HepG2 (cell line): ENCODE measurements at regions not wholly inside any gene's neighbourhood (a gene's known extent, or its start where the extent isn't known, plus 50 kb on each side); places are given as distances from the start of the nearest gene placed in this dataset.

Experiments used
- ATAC-seq: fragments of 200-7000 bp; cut with Tn5 transposase; 3 replicates; pipeline ENCODE4 v1.9.1; 2020; ENCODE audit warnings: mild to moderate bottlenecking, moderate library complexity
- BruUV-seq: library from RNA; stranded (reverse); fragments of 400-500 nt; replicated peaks from 2 replicates; lab custom pipeline; 2021; lab: Mats Ljungman, UMichigan
- CTCF ChIA-PET: fragments of 300-600 bp; formaldehyde crosslinking; extraction: SDS; loops from one replicate; lab custom pipeline; 2021; ENCODE audit warnings: low total read pairs, inconsistent platforms, low intra/inter-chr PET ratio; lab: Yijun Ruan, JAX
- POLR2A ChIA-PET: fragments of 350-600 bp; sonication (Branson Sonifier 250); formaldehyde crosslinking; loops from one replicate; lab custom pipeline; 2020; ENCODE audit warnings: antibody characterized with exemption, inconsistent platforms; lab: Yijun Ruan, JAX
- DNase-seq: peaks from one replicate; pipeline ENCODE4 v3.0.0-alpha.2; 2015; ENCODE audit warnings: low spot score
- FAIRE-seq: peaks from 3 replicates; lab custom pipeline; 2011; peaks lifted over from hg19 to GRCh38; lab: Jason Lieb, UNC
- H2AFZ ChIP-seq: one replicate; pipeline ENCODE4 v1.6.1; 2011; ENCODE audit warnings: low read length, inconsistent platforms
- H3K27ac ChIP-seq: fragments of 300-600 bp; 3 replicates; pipeline ENCODE4 v1.8.0; 2011; ENCODE audit warnings: mixed run types, mild to moderate bottlenecking, mixed read lengths, low read length, inconsistent platforms; ENCODE audit not compliant: insufficient read depth; ENCODE audit errors: extremely low read length
- H3K27me3 ChIP-seq, 2 experiments: fragments of 200-600 bp in 1 of 2; 2 replicates in 1 of 2; 3 replicates in 1 of 2; pipeline versions ENCODE4 v1.6.0 to v1.8.0; 2011; ENCODE audit warnings: low read length in 2 of 2, mild to moderate bottlenecking in 2 of 2, moderate library complexity in 2 of 2, inconsistent platforms in 1 of 2; ENCODE audit not compliant: insufficient read depth in 2 of 2, control insufficient read depth in 1 of 2
- H3K36me3 ChIP-seq, 2 experiments: fragments of 200-600 bp in 1 of 2; replicated peaks in 1 of 2; 2 replicates in 1 of 2; 3 replicates in 1 of 2; pipeline versions ENCODE4 v1.5.1 to v1.8.0; 2011; ENCODE audit warnings: low read length in 2 of 2, inconsistent platforms in 1 of 2; ENCODE audit not compliant: insufficient read depth in 2 of 2, control insufficient read depth in 1 of 2
- H3K4me1 ChIP-seq: 2 replicates; pipeline ENCODE4 v1.5.1; 2012; ENCODE audit warnings: low read length, inconsistent platforms; ENCODE audit not compliant: insufficient read depth
- H3K4me2 ChIP-seq: 2 replicates; pipeline ENCODE4 v1.6.0; 2011; ENCODE audit warnings: low read depth, low read length, inconsistent platforms
- H3K4me3 ChIP-seq, 3 experiments: fragments of 200-600 bp in 1 of 3; sonication (generic), shearing (Covaris generic) in 1 of 3; replicated peaks in 1 of 3; 2 replicates each; pipeline ENCODE4 v1.5.1; 2011 to 2016; ENCODE audit warnings: low read length in 3 of 3, inconsistent platforms in 2 of 3, low read depth in 2 of 3, mild to moderate bottlenecking in 2 of 3, control low read depth in 1 of 3, mixed read lengths in 1 of 3; ENCODE audit not compliant: insufficient read depth in 1 of 3
- H3K79me2 ChIP-seq: one replicate; pipeline ENCODE4 v1.6.1; 2011; ENCODE audit warnings: low read length, inconsistent platforms; ENCODE audit not compliant: insufficient read depth
- H3K9ac ChIP-seq: 2 replicates; pipeline ENCODE4 v1.6.0; 2011; ENCODE audit warnings: mild to moderate bottlenecking, low read depth, low read length, inconsistent platforms; ENCODE audit not compliant: insufficient read depth
- H3K9me3 ChIP-seq: 2 replicates; pipeline ENCODE4 v1.5.1; 2012; ENCODE audit warnings: mild to moderate bottlenecking, low read length
- H4K20me1 ChIP-seq: 2 replicates; pipeline ENCODE4 v1.6.0; 2011; ENCODE audit warnings: inconsistent platforms, mild to moderate bottlenecking, low read length, moderate library complexity; ENCODE audit not compliant: insufficient read depth
- CCAR2 ChIP-seq: fragments of 200-400 bp; formaldehyde crosslinking; optimal IDR thresholded peaks from 2 replicates; pipeline ENCODE3; 2018; ENCODE audit warnings: low read depth, mild to moderate bottlenecking, low read length, moderate library complexity
- KLF13 ChIP-seq: sonication (generic); formaldehyde crosslinking; IDR thresholded peaks from 2 replicates; pipeline ENCODE4 v1.4.0; 2020; ENCODE audit warnings: mild to moderate bottlenecking, missing genetic modification reagents
- NFYC ChIP-seq: IDR thresholded peaks from 2 replicates; pipeline ENCODE4 v1.6.1; 2016; ENCODE audit warnings: missing genetic modification reagents, missing compliant biosample characterization
- ZFP1 ChIP-seq: IDR thresholded peaks from 2 replicates; pipeline ENCODE4 v1.6.1; 2016
- ZNF724P ChIP-seq: sonication (generic); formaldehyde crosslinking; IDR thresholded peaks from 2 replicates; pipeline ENCODE4 v1.8.0; 2022; ENCODE audit warnings: missing genetic modification reagents, borderline replicate concordance
- WGBS: methylation state at CpG from one replicate; pipeline ENCODE4 v1.1.6; 2017; ENCODE audit warnings: low lambda C conversion rate; 5-methylcytosine and 5-hydroxymethylcytosine counted together
- in situ Hi-C: cut with HindIII; loops from 2 replicates; pipeline ENCODE4 v1.10.0; 2017; ENCODE audit warnings: low pct_unique_long_range_greater_than_20kb; ENCODE audit not compliant: extremely low pct_ligation_motif_present
- intact Hi-C: fragments of 100-400 bp; cut with micrococcal nuclease; formaldehyde crosslinking; loops from one replicate; pipeline ENCODE4 v1.10.0; 2022; ENCODE audit not compliant: unreplicated experiment
- TF ChIP-seq, protein P1 (sequence below): sonication (generic); formaldehyde crosslinking; IDR thresholded peaks from 2 replicates; pipeline ENCODE4; 2020; ENCODE audit warnings: missing genetic modification reagents, mild to moderate bottlenecking, borderline replicate concordance
- TF ChIP-seq, protein P2 (sequence below): IDR thresholded peaks from 2 replicates; pipeline ENCODE4 v1.6.1; 2016; ENCODE audit warnings: low read depth, control low read depth
- TF ChIP-seq, protein P3 (sequence below): sonication (generic); formaldehyde crosslinking; IDR thresholded peaks from 2 replicates; pipeline ENCODE4 v1.4.0; 2020; ENCODE audit warnings: mild to moderate bottlenecking, missing genetic modification reagents
- TF ChIP-seq, protein P4 (sequence below): sonication (generic); formaldehyde crosslinking; IDR thresholded peaks from 2 replicates; pipeline ENCODE4 v1.8.0; 2022; ENCODE audit warnings: low read depth, missing genetic modification reagents
- TF ChIP-seq, protein P5 (sequence below): sonication (generic); formaldehyde crosslinking; IDR thresholded peaks from 2 replicates; pipeline ENCODE4 v1.4.0; 2020; ENCODE audit warnings: low read depth, mild to moderate bottlenecking, missing genetic modification reagents

DNA sequence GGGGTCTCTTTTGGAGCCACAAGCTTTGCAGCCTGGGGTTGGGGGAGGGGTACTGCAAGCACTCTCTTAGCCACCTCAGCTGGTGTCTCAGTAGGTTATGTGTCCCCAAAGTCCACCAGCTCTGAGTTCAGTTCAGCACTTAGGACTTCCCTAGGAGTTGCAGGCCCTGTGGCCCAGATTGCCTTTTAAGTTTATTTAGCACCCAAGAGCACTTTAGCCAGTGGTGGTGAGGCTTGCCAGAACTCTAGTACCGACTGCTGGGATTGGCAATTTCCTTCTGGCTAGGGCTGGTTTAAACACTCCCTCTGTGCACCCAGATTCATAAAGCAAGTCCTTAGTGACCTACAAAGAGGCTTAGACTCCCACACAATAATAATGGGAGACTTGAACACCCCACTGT is 489.9 kb upstream of the RPS6KA3 start (continued):
- TF ChIP-seq, protein P1, sequence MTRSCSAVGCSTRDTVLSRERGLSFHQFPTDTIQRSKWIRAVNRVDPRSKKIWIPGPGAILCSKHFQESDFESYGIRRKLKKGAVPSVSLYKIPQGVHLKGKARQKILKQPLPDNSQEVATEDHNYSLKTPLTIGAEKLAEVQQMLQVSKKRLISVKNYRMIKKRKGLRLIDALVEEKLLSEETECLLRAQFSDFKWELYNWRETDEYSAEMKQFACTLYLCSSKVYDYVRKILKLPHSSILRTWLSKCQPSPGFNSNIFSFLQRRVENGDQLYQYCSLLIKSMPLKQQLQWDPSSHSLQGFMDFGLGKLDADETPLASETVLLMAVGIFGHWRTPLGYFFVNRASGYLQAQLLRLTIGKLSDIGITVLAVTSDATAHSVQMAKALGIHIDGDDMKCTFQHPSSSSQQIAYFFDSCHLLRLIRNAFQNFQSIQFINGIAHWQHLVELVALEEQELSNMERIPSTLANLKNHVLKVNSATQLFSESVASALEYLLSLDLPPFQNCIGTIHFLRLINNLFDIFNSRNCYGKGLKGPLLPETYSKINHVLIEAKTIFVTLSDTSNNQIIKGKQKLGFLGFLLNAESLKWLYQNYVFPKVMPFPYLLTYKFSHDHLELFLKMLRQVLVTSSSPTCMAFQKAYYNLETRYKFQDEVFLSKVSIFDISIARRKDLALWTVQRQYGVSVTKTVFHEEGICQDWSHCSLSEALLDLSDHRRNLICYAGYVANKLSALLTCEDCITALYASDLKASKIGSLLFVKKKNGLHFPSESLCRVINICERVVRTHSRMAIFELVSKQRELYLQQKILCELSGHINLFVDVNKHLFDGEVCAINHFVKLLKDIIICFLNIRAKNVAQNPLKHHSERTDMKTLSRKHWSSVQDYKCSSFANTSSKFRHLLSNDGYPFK (CRISPR knock-in tag): no peak
- TF ChIP-seq CCAR2: no peak
- TF ChIP-seq, protein P2, sequence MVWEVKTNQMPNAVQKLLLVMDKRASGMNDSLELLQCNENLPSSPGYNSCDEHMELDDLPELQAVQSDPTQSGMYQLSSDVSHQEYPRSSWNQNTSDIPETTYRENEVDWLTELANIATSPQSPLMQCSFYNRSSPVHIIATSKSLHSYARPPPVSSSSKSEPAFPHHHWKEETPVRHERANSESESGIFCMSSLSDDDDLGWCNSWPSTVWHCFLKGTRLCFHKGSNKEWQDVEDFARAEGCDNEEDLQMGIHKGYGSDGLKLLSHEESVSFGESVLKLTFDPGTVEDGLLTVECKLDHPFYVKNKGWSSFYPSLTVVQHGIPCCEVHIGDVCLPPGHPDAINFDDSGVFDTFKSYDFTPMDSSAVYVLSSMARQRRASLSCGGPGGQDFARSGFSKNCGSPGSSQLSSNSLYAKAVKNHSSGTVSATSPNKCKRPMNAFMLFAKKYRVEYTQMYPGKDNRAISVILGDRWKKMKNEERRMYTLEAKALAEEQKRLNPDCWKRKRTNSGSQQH (CRISPR knock-in tag): no peak
- TF ChIP-seq, all 625 proteins: peak for 0

DNA sequence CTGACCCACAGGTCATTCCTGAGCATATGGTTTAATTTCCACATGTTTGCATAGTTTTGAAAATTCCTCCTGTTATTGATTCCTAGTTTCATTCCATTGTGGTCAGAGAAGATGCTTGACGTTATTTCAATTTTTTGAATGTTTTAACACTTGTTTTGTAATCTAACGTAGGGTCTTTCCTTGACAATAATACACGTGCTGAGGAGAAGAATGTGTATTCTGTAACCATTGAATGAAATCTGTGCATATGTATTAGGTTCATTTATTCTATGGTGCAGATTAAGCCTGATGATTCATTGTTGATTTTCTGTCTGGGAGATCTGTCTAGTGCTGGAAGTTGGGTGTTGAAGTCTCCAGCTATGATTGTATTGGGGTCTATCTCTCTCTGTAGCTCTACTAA is 486.4 kb upstream of the RPS6KA3 start:
- DNase-seq: no peak
- FAIRE-seq: no peak
- ChIA-PET POLR2A (no interaction called here), CTCF (no interaction called here)
- Histone ChIP-seq H3K4me2 (no peak overlapping the region), H3K36me3 (no peaks in the 10 kb centered on the region), H2AFZ (no peak overlapping the region), H3K27me3 (no peaks in the 10 kb centered on the region), H3K4me3 (no peak overlapping the region), H3K9me3 (no peaks in the 10 kb centered on the region), H4K20me1 (no peaks in the 10 kb centered on the region), H3K9ac (no peak overlapping the region), H3K79me2 (no peaks in the 10 kb centered on the region), H3K4me1 (no peaks in the 10 kb centered on the region), H3K27ac (no peak overlapping the region)
- in situ Hi-C loops (no loop called here), intact Hi-C loops (no loop called here)
- BruUV-seq: no TSS peak
- no peak for ATAC-seq
- TF ChIP-seq KLF13 (CRISPR knock-in tag): no peak
- TF ChIP-seq, protein P3, sequence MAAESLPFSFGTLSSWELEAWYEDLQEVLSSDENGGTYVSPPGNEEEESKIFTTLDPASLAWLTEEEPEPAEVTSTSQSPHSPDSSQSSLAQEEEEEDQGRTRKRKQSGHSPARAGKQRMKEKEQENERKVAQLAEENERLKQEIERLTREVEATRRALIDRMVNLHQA (CRISPR knock-in tag): no peak
- no peak for TF ChIP-seq NFYC (CRISPR knock-in tag)
- TF ChIP-seq ZFP1 (CRISPR knock-in tag): no peak
- TF ChIP-seq, protein P4, sequence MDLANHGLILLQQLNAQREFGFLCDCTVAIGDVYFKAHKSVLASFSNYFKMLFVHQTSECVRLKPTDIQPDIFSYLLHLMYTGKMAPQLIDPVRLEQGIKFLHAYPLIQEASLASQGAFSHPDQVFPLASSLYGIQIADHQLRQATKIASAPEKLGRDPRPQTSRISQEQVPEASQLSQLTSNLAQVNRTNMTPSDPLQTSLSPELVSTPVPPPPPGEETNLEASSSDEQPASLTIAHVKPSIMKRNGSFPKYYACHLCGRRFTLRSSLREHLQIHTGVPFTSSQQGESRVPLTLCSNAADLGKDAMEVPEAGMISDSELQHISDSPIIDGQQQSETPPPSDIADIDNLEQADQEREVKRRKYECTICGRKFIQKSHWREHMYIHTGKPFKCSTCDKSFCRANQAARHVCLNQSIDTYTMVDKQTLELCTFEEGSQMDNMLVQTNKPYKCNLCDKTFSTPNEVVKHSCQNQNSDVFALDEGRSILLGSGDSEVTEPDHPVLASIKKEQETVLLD: no peak
- TF ChIP-seq, protein P5, sequence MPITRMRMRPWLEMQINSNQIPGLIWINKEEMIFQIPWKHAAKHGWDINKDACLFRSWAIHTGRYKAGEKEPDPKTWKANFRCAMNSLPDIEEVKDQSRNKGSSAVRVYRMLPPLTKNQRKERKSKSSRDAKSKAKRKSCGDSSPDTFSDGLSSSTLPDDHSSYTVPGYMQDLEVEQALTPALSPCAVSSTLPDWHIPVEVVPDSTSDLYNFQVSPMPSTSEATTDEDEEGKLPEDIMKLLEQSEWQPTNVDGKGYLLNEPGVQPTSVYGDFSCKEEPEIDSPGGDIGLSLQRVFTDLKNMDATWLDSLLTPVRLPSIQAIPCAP: no peak
- TF ChIP-seq ZNF724P (CRISPR knock-in tag): no peak
- WGBS: 0% methylated on average over 3 of the region's 3 CpGs
